Astrocyte (in vitro differentiated cells and primary cell): ENCODE measurements at regions not wholly inside any gene's neighbourhood (a gene's known extent, or its start where the extent isn't known, plus 50 kb on each side); places are given as distances from the start of the nearest gene placed in this dataset.

Source experiments
- DNase-seq: peaks from one replicate; pipeline ENCODE4 v3.0.0-alpha.2; 2010; ENCODE audit warnings: low read depth
- FAIRE-seq: peaks from 2 replicates; lab custom pipeline; 2011; peaks lifted over from hg19 to GRCh38; lab: Jason Lieb, UNC
- H2AFZ ChIP-seq: 2 replicates; pipeline ENCODE4 v1.6.0; 2012; ENCODE audit warnings: low read depth, low read length, inconsistent platforms
- H3K27ac ChIP-seq: 2 replicates; pipeline ENCODE4 v1.5.1; 2011; ENCODE audit warnings: low read depth, low read length, inconsistent platforms
- H3K27me3 ChIP-seq: 2 replicates; pipeline ENCODE4 v1.6.0; 2011; ENCODE audit warnings: low read length, inconsistent platforms; ENCODE audit not compliant: insufficient read depth
- H3K36me3 ChIP-seq: 2 replicates; pipeline ENCODE4 v1.5.1; 2011; ENCODE audit warnings: low read length, inconsistent platforms; ENCODE audit not compliant: insufficient read depth
- H3K4me1 ChIP-seq: 2 replicates; pipeline ENCODE4 v1.5.1; 2011; ENCODE audit warnings: low read length, inconsistent platforms; ENCODE audit not compliant: insufficient read depth
- H3K4me2 ChIP-seq: 2 replicates; pipeline ENCODE4 v1.6.0; 2012; ENCODE audit warnings: low read length, inconsistent platforms
- H3K4me3 ChIP-seq: 2 replicates; pipeline ENCODE4 v1.5.1; 2011; ENCODE audit warnings: low read depth, mild to moderate bottlenecking, low read length, inconsistent platforms; ENCODE audit not compliant: insufficient read depth
- H3K79me2 ChIP-seq: 2 replicates; pipeline ENCODE4 v1.6.0; 2012; ENCODE audit warnings: mild to moderate bottlenecking, low read length, inconsistent platforms; ENCODE audit not compliant: insufficient read depth
- H3K9ac ChIP-seq: 2 replicates; pipeline ENCODE4 v1.6.0; 2012; ENCODE audit warnings: mild to moderate bottlenecking, low read length, inconsistent platforms
- H3K9me3 ChIP-seq: 2 replicates; pipeline ENCODE4 v1.5.1; 2012; ENCODE audit warnings: low read depth, mild to moderate bottlenecking, low read length, inconsistent platforms; ENCODE audit not compliant: insufficient read depth
- H4K20me1 ChIP-seq: 2 replicates; pipeline ENCODE4 v1.6.0; 2012; ENCODE audit warnings: low read length, inconsistent platforms; ENCODE audit not compliant: insufficient read depth
- H3K27ac Mint-ChIP-seq: one replicate; pipeline ENCODE4 v1.8.0; 2021; ENCODE audit warnings: mild to moderate bottlenecking, mixed read lengths; ENCODE audit not compliant: unreplicated experiment
- H3K27me3 Mint-ChIP-seq: one replicate; pipeline ENCODE4 v1.8.0; 2021; ENCODE audit warnings: low read depth, mixed read lengths; ENCODE audit not compliant: unreplicated experiment
- H3K36me3 Mint-ChIP-seq: one replicate; pipeline ENCODE4 v1.8.0; 2021; ENCODE audit warnings: low read depth, mixed read lengths; ENCODE audit not compliant: unreplicated experiment
- H3K4me1 Mint-ChIP-seq: one replicate; pipeline ENCODE4 v1.8.0; 2021; ENCODE audit warnings: low read depth, mixed read lengths; ENCODE audit not compliant: unreplicated experiment
- H3K4me3 Mint-ChIP-seq: one replicate; pipeline ENCODE4 v1.8.0; 2021; ENCODE audit warnings: mild to moderate bottlenecking, moderate library complexity, mixed read lengths; ENCODE audit not compliant: unreplicated experiment
- H3K9me3 Mint-ChIP-seq: one replicate; pipeline ENCODE4 v1.8.0; 2021; ENCODE audit warnings: mild to moderate bottlenecking, mixed read lengths; ENCODE audit not compliant: unreplicated experiment
- CTCF ChIP-seq: IDR thresholded peaks from 2 replicates; pipeline ENCODE4 v1.5.1; 2011; ENCODE audit warnings: low read depth, mild to moderate bottlenecking, inconsistent platforms, low read length, moderate library complexity; ENCODE audit not compliant: insufficient read depth
- EZH2 ChIP-seq: IDR thresholded peaks from 2 replicates; pipeline ENCODE4 v1.6.1; 2012; ENCODE audit warnings: mild to moderate bottlenecking, low read length, inconsistent platforms; ENCODE audit not compliant: insufficient read depth

DNA sequence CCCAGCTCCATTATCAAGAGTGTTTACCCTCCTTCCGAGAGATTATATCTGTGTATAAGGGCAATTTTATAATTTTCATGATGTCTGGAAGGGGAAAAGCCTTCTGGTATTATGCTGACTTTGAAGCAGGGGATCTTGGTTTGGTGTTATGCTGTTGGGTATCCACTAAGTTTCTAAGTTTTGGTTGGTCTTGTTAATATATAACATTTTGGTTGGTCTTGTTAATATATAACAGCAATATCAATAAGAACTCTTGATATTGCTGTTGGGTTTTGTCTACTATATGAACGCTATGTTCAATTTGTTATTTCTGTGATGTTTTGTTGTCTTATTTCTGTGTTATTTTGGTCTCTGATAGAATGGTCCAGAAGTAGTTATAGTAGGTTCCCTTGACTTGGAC is 349.2 kb upstream of the LRFN5 start:
- Histone ChIP-seq H3K9me3 (peaks cover 7% of the 10 kb centered on the region), H3K27ac (no peak overlapping the region), H3K4me1 (no peaks in the 10 kb centered on the region), H3K79me2 (no peaks in the 10 kb centered on the region), H3K36me3 (no peaks in the 10 kb centered on the region), H3K9ac (no peak overlapping the region), H2AFZ (no peak overlapping the region), H3K27me3 (no peaks in the 10 kb centered on the region), H3K4me3 (no peak overlapping the region), H4K20me1 (no peaks in the 10 kb centered on the region), H3K4me2 (no peak overlapping the region)
- Mint-ChIP-seq H3K4me1 (no peaks in the 10 kb centered on the region), H3K36me3 (no peaks in the 10 kb centered on the region), H3K4me3 (no peak overlapping the region), H3K27ac (no peak overlapping the region), H3K9me3 (peaks cover 2% of the 10 kb centered on the region), H3K27me3 (peaks cover 4% of the 10 kb centered on the region)
- DNase-seq: no peak
- FAIRE-seq: no peak
- no peak for TF ChIP-seq CTCF
- TF ChIP-seq EZH2: no peak

DNA sequence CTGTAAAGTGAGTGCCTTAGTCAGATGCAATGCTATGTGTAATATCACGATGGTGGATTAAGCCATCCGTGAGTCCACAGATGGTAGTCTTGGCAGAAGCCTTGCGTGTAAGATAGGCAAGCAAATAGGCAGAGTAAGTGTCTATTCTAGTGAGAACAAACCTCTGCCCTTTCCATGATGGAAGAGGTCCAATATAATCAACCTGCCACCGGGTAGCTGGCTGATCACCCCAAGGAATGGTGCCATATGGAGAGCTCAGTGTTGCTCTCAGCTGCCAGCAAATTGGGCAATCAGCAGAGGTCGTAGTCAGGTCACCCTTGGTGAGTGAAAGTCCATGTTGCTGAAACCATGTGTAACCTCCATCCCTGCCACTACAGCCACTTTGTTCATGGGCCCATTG is 371.2 kb upstream of the LRFN5 start:
- Histone ChIP-seq H2AFZ (no peak overlapping the region), H3K9ac (no peak overlapping the region), H3K4me2 (no peak overlapping the region), H3K4me3 (no peak overlapping the region), H3K27me3 (no peaks in the 10 kb centered on the region), H3K27ac (no peak overlapping the region), H3K9me3 (no peaks in the 10 kb centered on the region), H4K20me1 (no peaks in the 10 kb centered on the region), H3K36me3 (no peaks in the 10 kb centered on the region), H3K79me2 (no peaks in the 10 kb centered on the region), H3K4me1 (no peaks in the 10 kb centered on the region)
- DNase-seq (no peak), FAIRE-seq (no peak)
- no peak overlapping the region for H3K4me3 Mint-ChIP-seq
- no peaks in the 10 kb centered on the region for H3K27me3 Mint-ChIP-seq
- no peaks in the 10 kb centered on the region for H3K4me1 Mint-ChIP-seq
- TF ChIP-seq EZH2 (no peak), CTCF (no peak)
- H3K36me3 Mint-ChIP-seq: no peaks in the 10 kb centered on the region
- peak overlapping the region; percentile 42 for H3K27ac Mint-ChIP-seq
- peaks cover 4% of the 10 kb centered on the region for H3K9me3 Mint-ChIP-seq

DNA sequence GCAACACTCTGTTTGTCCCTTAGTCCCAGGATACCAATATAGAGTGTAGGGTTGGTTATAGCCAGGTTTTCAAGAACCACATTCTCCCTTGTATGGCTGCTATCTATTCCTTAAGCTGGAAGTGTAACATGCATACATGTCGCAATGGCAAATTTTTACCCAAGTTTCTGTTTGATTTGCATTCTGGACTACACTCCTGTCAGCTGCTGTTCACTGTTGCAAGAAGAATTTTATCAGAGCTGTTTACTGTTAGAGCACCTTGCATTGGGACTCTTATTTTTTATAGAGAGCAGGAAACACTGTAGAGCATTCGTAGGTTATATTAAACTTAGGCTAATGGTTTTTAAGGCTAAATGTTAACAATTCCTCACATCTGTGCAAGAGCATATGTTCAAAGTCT is 376.0 kb upstream of the LRFN5 start:
- Histone ChIP-seq H3K4me3 (no peak overlapping the region), H3K27ac (no peak overlapping the region)
- no peaks in the 10 kb centered on the region for H3K27me3 Mint-ChIP-seq

More for the DNA sequence above, 376.0 kb upstream of the LRFN5 start:
- no peaks in the 10 kb centered on the region for H3K36me3 Mint-ChIP-seq
- Histone ChIP-seq H3K4me2 (no peak overlapping the region), H3K9ac (no peak overlapping the region), H3K79me2 (no peaks in the 10 kb centered on the region), H2AFZ (no peak overlapping the region), H3K27me3 (no peaks in the 10 kb centered on the region), H4K20me1 (no peaks in the 10 kb centered on the region), H3K4me1 (no peaks in the 10 kb centered on the region), H3K36me3 (no peaks in the 10 kb centered on the region), H3K9me3 (no peaks in the 10 kb centered on the region)
- H3K4me1 Mint-ChIP-seq: no peaks in the 10 kb centered on the region
- no peak for DNase-seq
- H3K4me3 Mint-ChIP-seq: no peak overlapping the region
- no peak for TF ChIP-seq EZH2
- no peak for TF ChIP-seq CTCF
- H3K27ac Mint-ChIP-seq: no peak overlapping the region
- FAIRE-seq: no peak
- no peaks in the 10 kb centered on the region for H3K9me3 Mint-ChIP-seq
